Retinal pigment epithelial cell (primary cell): ENCODE measurements at regions not wholly inside any gene's neighbourhood (a gene's known extent, or its start where the extent isn't known, plus 50 kb on each side); places are given as distances from the start of the nearest gene placed in this dataset.

Experiments
- DNase-seq: peaks from one replicate; pipeline ENCODE4 v3.0.0-alpha.2; 2010; ENCODE audit warnings: low read depth
- H3K4me3 ChIP-seq: 2 replicates; pipeline ENCODE4 v1.5.1; 2011; ENCODE audit warnings: mild to moderate bottlenecking, low read length, control low read depth, moderate library complexity
- TF ChIP-seq, protein P1 (sequence below): conservative IDR thresholded peaks from 2 replicates; pipeline ENCODE4 v1.5.1; 2011; ENCODE audit warnings: low read depth, low read length, control low read depth, inconsistent platforms

DNA sequence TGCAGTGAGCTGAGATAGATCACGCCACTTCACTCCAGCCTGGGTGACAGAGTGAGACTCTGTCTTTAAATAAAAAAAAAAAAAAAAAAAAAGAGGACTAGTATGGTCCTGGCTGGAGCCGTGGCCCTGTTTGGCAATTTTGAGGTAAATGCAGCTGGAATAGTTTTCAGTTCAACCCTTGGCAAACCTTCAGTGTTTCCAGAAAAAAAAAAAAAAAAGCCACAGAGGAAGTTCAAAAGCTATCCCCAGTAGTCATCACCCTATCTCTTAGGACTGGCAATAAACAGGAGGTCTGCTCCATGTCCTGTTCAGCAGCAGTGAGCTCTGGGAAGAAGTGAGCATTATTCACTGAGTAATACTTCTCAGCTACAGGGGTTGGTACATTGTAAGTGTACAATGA is 56.8 kb upstream of the ERRFI1 start:
- no peak overlapping the region for H3K4me3 ChIP-seq
- no peak for DNase-seq
- TF ChIP-seq, protein P1, sequence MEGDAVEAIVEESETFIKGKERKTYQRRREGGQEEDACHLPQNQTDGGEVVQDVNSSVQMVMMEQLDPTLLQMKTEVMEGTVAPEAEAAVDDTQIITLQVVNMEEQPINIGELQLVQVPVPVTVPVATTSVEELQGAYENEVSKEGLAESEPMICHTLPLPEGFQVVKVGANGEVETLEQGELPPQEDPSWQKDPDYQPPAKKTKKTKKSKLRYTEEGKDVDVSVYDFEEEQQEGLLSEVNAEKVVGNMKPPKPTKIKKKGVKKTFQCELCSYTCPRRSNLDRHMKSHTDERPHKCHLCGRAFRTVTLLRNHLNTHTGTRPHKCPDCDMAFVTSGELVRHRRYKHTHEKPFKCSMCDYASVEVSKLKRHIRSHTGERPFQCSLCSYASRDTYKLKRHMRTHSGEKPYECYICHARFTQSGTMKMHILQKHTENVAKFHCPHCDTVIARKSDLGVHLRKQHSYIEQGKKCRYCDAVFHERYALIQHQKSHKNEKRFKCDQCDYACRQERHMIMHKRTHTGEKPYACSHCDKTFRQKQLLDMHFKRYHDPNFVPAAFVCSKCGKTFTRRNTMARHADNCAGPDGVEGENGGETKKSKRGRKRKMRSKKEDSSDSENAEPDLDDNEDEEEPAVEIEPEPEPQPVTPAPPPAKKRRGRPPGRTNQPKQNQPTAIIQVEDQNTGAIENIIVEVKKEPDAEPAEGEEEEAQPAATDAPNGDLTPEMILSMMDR = no peak

DNA sequence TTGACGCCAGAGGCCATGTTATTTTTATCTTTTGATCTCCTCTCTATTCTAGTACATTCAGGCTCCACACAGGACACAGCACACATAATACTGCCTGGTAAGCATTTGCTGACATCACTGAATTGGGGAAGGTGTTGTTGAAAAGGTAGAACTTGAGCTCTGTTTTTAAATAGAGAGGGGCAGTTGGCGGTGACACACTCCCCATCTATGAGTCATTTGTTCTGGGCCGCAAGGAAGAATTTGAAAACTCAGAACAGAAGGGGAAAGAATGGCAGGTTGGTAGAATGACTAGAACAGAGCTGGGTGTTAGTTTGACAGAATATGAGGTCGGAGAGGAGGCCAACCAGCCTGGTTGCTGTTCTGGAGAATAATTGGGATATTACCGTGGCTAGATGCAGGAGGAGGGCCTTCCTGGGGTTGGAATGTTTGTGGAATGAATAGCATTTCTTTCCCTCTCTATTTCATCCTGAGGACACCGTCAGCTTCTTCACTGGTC is 52.1 kb upstream of the ERRFI1 start:
- H3K4me3 ChIP-seq = no peak overlapping the region
- no peak for DNase-seq
- TF ChIP-seq, protein P1 = no peak

DNA sequence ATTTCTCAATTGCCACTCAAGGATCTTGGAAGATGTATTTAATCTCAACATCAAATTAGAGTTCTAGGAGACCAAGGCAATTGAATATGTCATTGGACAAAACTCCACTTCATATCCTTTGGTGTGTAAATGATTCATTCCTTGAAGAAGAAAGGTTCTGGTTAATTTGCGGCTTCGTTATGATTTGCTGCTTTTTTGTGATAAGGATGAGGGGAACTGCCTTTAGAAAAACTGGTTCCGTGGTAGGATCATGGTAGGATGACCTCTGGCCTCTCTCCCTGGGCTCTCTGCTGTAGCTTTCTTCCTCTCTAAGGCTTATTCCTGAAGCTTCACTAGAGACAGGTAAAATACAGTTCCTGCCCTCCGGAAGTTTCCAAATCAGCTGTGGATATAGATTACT is 51.5 kb upstream of the ERRFI1 start:
- DNase-seq = no peak
- H3K4me3 ChIP-seq = no peak overlapping the region
- TF ChIP-seq, protein P1 = no peak

DNA sequence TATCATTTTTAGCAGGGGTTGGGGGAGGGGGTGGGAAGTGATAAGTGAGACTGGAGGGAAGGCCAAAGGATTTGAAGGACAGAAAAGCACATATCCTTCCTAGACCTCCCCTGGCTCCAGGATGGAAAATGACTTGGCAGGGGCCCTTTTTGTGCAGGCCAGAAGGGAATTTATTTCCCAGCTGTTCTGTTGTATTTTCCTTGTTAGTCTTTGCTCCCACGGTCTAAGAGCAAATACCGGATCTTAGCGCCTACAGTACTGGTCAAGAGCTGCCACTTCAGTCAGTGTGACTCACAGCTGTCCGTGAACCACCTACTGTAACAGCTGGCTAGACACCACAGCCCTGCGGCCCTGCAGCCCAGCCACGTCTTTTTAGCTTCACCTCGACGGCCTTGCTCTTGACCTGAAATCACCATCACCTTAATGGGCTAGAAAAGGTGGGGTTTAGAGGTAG is 51.0 kb upstream of the ERRFI1 start:
- TF ChIP-seq, protein P1 = no peak
- no peak for DNase-seq
- no peak overlapping the region for H3K4me3 ChIP-seq

DNA sequence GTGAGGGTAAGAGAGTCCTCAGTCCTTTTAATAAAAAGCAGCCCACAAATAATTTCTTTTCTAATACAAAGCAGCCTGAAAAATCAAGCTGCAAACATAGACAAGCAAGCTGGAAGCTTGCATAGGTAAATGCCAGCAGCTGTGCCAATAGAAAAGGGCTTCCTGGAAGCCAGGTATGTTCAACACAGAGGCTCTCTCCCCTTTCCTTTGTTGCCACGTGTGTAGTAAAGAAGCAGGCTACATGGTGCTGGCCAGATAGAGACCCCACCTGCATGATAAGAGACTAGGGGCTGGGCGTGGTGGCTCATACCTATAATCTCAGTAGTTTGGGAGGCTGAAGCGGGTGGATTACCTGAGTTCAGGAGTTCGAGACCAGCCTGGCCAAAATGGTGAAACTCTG is 50.1 kb upstream of the ERRFI1 start:
- H3K4me3 ChIP-seq = no peak overlapping the region
- no peak for DNase-seq
- TF ChIP-seq, protein P1 = no peak
